Activated CD8-positive, alpha-beta T cell treated with anti-CD3 and anti-CD28 coated beads, Interleukin-2, amount 10 ng/mL, durations not matched to agents 7 days and 5 days (primary cell): ENCODE measurements at regions not wholly inside any gene's neighbourhood (a gene's known extent, or its start where the extent isn't known, plus 50 kb on each side); places are given as distances from the start of the nearest gene placed in this dataset.
A peak's percentile ranks its signal among the peaks of the same experiment; 100 is the strongest.

Source experiments
- ATAC-seq: fragments of 150-1000 bp; cut with Tn5 transposase; one replicate; pipeline ENCODE4 v1.10.0; 2021; ENCODE audit warnings: moderate library complexity
- CTCF ChIA-PET: fragments of 350-600 bp; sonication (Branson Sonifier 250); formaldehyde crosslinking; loops from one replicate; lab custom pipeline; 2021; ENCODE audit warnings: antibody characterized with exemption; lab: Charles Lee
- POLR2A ChIA-PET: fragments of 350-600 bp; sonication (Branson Sonifier 250); formaldehyde crosslinking; loops from one replicate; lab custom pipeline; 2021; ENCODE audit warnings: antibody characterized with exemption; lab: Charles Lee
- DNase-seq: peaks from one replicate; pipeline ENCODE4 v3.0.0-alpha.2; 2020
- H3K27ac Mint-ChIP-seq: one replicate; pipeline ENCODE4 v1.8.0; 2021; ENCODE audit warnings: mild to moderate bottlenecking, mixed read lengths
- H3K27me3 Mint-ChIP-seq: one replicate; pipeline ENCODE4 v1.8.0; 2021; ENCODE audit warnings: low read depth, mixed read lengths
- H3K36me3 Mint-ChIP-seq: one replicate; pipeline ENCODE4 v1.8.0; 2021; ENCODE audit warnings: low read depth, mixed read lengths
- H3K4me1 Mint-ChIP-seq: one replicate; pipeline ENCODE4 v1.8.0; 2021; ENCODE audit warnings: low read depth, mixed read lengths
- H3K4me3 Mint-ChIP-seq: one replicate; pipeline ENCODE4 v1.8.0; 2021; ENCODE audit warnings: mild to moderate bottlenecking, mixed read lengths
- H3K9me3 Mint-ChIP-seq: one replicate; pipeline ENCODE4 v1.8.0; 2022; ENCODE audit warnings: mixed read lengths; ENCODE audit not compliant: insufficient read depth

- DNase-seq (no peak), ATAC-seq (no peak)
- ChIA-PET POLR2A (no interaction called here), CTCF (interaction anchor here (1.5 to 1.6 kb wide), 2 partner anchors 9 to 11 kb away, joined by 3 read pairs; no protein-coding TSS in a partner anchor)
- H3K9me3 Mint-ChIP-seq: no peaks in the 10 kb centered on the region
- H3K4me3 Mint-ChIP-seq: no peak overlapping the region
- peaks cover 5% of the 10 kb centered on the region for H3K4me1 Mint-ChIP-seq
- H3K27me3 Mint-ChIP-seq: peaks cover 20% of the 10 kb centered on the region
- no peaks in the 10 kb centered on the region for H3K36me3 Mint-ChIP-seq
- no peak overlapping the region for H3K27ac Mint-ChIP-seq
Observed at GRCh38 chr15:69520067-69520466, 67.4 kb downstream of the RPLP1 start.

GRCh38 chr15:69522361-69522760 lies 69.7 kb downstream of the RPLP1 start:
- ChIA-PET POLR2A (no interaction called here), CTCF (interaction anchor here (0.9 to 1.4 kb wide), 4 partner anchors 9 to 944 kb away, joined by 3 to 4 read pairs (median 4); partner anchors contain the start of gene TLE3)
- no peak for DNase-seq
- no peak overlapping the region for H3K27ac Mint-ChIP-seq
- H3K4me1 Mint-ChIP-seq: peaks cover 5% of the 10 kb centered on the region
- H3K4me3 Mint-ChIP-seq: no peak overlapping the region
- no peak for ATAC-seq
- no peaks in the 10 kb centered on the region for H3K36me3 Mint-ChIP-seq
- peaks cover 12% of the 10 kb centered on the region for H3K27me3 Mint-ChIP-seq
- no peaks in the 10 kb centered on the region for H3K9me3 Mint-ChIP-seq

GRCh38 chr15:69523010-69524001 lies 70.7 kb downstream of the RPLP1 start:
- ChIA-PET CTCF (interaction anchor here (0.8 to 1.4 kb wide), 8 partner anchors 9 to 944 kb away, joined by 3 to 6 read pairs (median 4); partner anchors contain the start of gene TLE3), POLR2A (no interaction called here)
- peaks cover 12% of the 10 kb centered on the region for H3K27me3 Mint-ChIP-seq
- H3K4me3 Mint-ChIP-seq: no peak overlapping the region
- H3K36me3 Mint-ChIP-seq: no peaks in the 10 kb centered on the region
- peak; percentile 53 for ATAC-seq
- H3K27ac Mint-ChIP-seq: no peak overlapping the region
- H3K9me3 Mint-ChIP-seq: no peaks in the 10 kb centered on the region
- H3K4me1 Mint-ChIP-seq: peaks cover 5% of the 10 kb centered on the region
- peak; percentile 82 for DNase-seq

- no peak for ATAC-seq
- peaks cover 10% of the 10 kb centered on the region for H3K27me3 Mint-ChIP-seq
- H3K4me1 Mint-ChIP-seq: peaks cover 5% of the 10 kb centered on the region
- POLR2A ChIA-PET: no interaction called here
- DNase-seq: no peak
- no peaks in the 10 kb centered on the region for H3K36me3 Mint-ChIP-seq
- H3K27ac Mint-ChIP-seq: no peak overlapping the region
- H3K9me3 Mint-ChIP-seq: no peaks in the 10 kb centered on the region
- no peak overlapping the region for H3K4me3 Mint-ChIP-seq
- CTCF ChIA-PET: interaction anchor here (0.8 to 1.1 kb wide), 5 partner anchors 8 to 943 kb away, joined by 4 to 6 read pairs (median 4); no protein-coding TSS in a partner anchor
Observed at GRCh38 chr15:69524296-69524695, 71.7 kb downstream of the RPLP1 start.

- H3K27ac Mint-ChIP-seq: no peak overlapping the region
- no peaks in the 10 kb centered on the region for H3K36me3 Mint-ChIP-seq
- peaks cover 11% of the 10 kb centered on the region for H3K27me3 Mint-ChIP-seq
- DNase-seq (no peak), ATAC-seq (no peak)
- H3K4me1 Mint-ChIP-seq: peaks cover 5% of the 10 kb centered on the region
- H3K9me3 Mint-ChIP-seq: no peaks in the 10 kb centered on the region
- CTCF ChIA-PET: interaction anchor here (1.0 to 1.2 kb wide), 3 partner anchors 11 to 43 kb away, joined by 3 to 6 read pairs (median 5); no protein-coding TSS in a partner anchor
- no peak overlapping the region for H3K4me3 Mint-ChIP-seq
- POLR2A ChIA-PET: no interaction called here
Observed at GRCh38 chr15:69524814-69525213, 72.2 kb downstream of the RPLP1 start.

GRCh38 chr15:69525543-69525942 lies 72.9 kb downstream of the RPLP1 start:
- CTCF ChIA-PET: interaction anchor here (1.2 kb wide), 1 partner anchor 43 kb away, joined by 3 read pairs; no protein-coding TSS in a partner anchor

GRCh38 chr15:69526081-69527061 lies 73.8 kb downstream of the RPLP1 start:
- Mint-ChIP-seq H3K27ac (no peak overlapping the region), H3K4me1 (peaks cover 5% of the 10 kb centered on the region), H3K27me3 (peaks cover 7% of the 10 kb centered on the region), H3K4me3 (no peak overlapping the region), H3K9me3 (no peaks in the 10 kb centered on the region), H3K36me3 (no peaks in the 10 kb centered on the region)
- DNase-seq: no peak
- ATAC-seq: no peak
- CTCF ChIA-PET: no interaction called here
- POLR2A ChIA-PET: no interaction called here

More at GRCh38 chr15:69525543-69525942, 72.9 kb downstream of the RPLP1 start:
- ATAC-seq (no peak), DNase-seq (no peak)
- POLR2A ChIA-PET: no interaction called here
- Mint-ChIP-seq H3K27ac (no peak overlapping the region), H3K9me3 (no peaks in the 10 kb centered on the region), H3K4me3 (no peak overlapping the region), H3K36me3 (no peaks in the 10 kb centered on the region), H3K4me1 (peaks cover 5% of the 10 kb centered on the region), H3K27me3 (peaks cover 11% of the 10 kb centered on the region)

GRCh38 chr15:69529141-69529540 lies 76.5 kb downstream of the RPLP1 start:
- Mint-ChIP-seq H3K27me3 (peaks cover 13% of the 10 kb centered on the region), H3K4me1 (no peaks in the 10 kb centered on the region), H3K36me3 (no peaks in the 10 kb centered on the region), H3K9me3 (no peaks in the 10 kb centered on the region), H3K4me3 (no peak overlapping the region), H3K27ac (no peak overlapping the region)
- ChIA-PET POLR2A (interaction anchor here (0.6 kb wide), 1 partner anchor 139 kb away, joined by 3 read pairs; no protein-coding TSS in a partner anchor), CTCF (no interaction called here)
- no peak for ATAC-seq
- DNase-seq: no peak

- POLR2A ChIA-PET: no interaction called here
- CTCF ChIA-PET: interaction anchor here (1.7 kb wide), 1 partner anchor 9 kb away, joined by 3 read pairs; no protein-coding TSS in a partner anchor
- Mint-ChIP-seq H3K4me3 (no peak overlapping the region), H3K27ac (no peak overlapping the region), H3K36me3 (no peaks in the 10 kb centered on the region), H3K27me3 (peaks cover 15% of the 10 kb centered on the region), H3K9me3 (no peaks in the 10 kb centered on the region), H3K4me1 (peaks cover 1% of the 10 kb centered on the region)
- no peak for ATAC-seq
- DNase-seq: no peak
Observed at GRCh38 chr15:69529961-69530633, 77.5 kb downstream of the RPLP1 start.

GRCh38 chr15:69530991-69531664 lies 78.5 kb downstream of the RPLP1 start:
- Mint-ChIP-seq H3K4me1 (peaks cover 3% of the 10 kb centered on the region), H3K27ac (no peak overlapping the region), H3K27me3 (peaks cover 20% of the 10 kb centered on the region), H3K36me3 (no peaks in the 10 kb centered on the region), H3K9me3 (no peaks in the 10 kb centered on the region), H3K4me3 (no peak overlapping the region)
- ChIA-PET CTCF (interaction anchor here (1.3 to 1.7 kb wide), 2 partner anchors 7 to 10 kb away, joined by 3 to 4 read pairs; no protein-coding TSS in a partner anchor), POLR2A (no interaction called here)
- ATAC-seq (no peak), DNase-seq (no peak)
